HG02852 (cell line): ENCODE measurements at regions not wholly inside any gene's neighbourhood (a gene's known extent, or its start where the extent isn't known, plus 50 kb on each side); places are given as distances from the start of the nearest gene placed in this dataset.
"Not testable (repeated sequence)": the region's sequence is repeated elsewhere in the genome, so short reads cannot be mapped to it uniquely, and the experiment has no call there.

Source experiments
- ATAC-seq: cut with Tn5 transposase; IDR thresholded peaks from one replicate; pipeline ENCODE4 v1.9.1; 2021; ENCODE audit warnings: mild to moderate bottlenecking, moderate library complexity; ENCODE audit not compliant: unreplicated experiment

- ATAC-seq: not testable (repeated sequence)
These were observed 61.3 kb downstream of the SYF2 start for GRCh38 chr1:25171013-25171412.

GRCh38 chr1:25170439-25170838 is 61.9 kb downstream of the SYF2 start:
- ATAC-seq: no peak

GRCh38 chr1:25169610-25170009 is 62.7 kb downstream of the SYF2 start:
- no peak for ATAC-seq

GRCh38 chr1:25169168-25169567 is 63.1 kb downstream of the SYF2 start:
- no peak for ATAC-seq

GRCh38 chr1:25168193-25169071 is 63.9 kb downstream of the SYF2 start:
- no peak for ATAC-seq

GRCh38 chr1:25167269-25168192 is 64.8 kb downstream of the SYF2 start:
- ATAC-seq: no peak

GRCh38 chr1:25166847-25167246 is 65.5 kb downstream of the SYF2 start:
- ATAC-seq: no peak

GRCh38 chr1:25163986-25164385 is 68.3 kb downstream of the SYF2 start:
- ATAC-seq: no peak

GRCh38 chr1:25161981-25162380 is 70.3 kb downstream of the SYF2 start:
- no peak for ATAC-seq

GRCh38 chr1:25157846-25158245 is 74.5 kb downstream of the SYF2 start:
- ATAC-seq: no peak

- ATAC-seq: no peak
These were observed 81.3 kb downstream of the SYF2 start for GRCh38 chr1:25150985-25151495.

- ATAC-seq: no peak
These were observed 83.5 kb downstream of the SYF2 start for GRCh38 chr1:25148673-25149300.

GRCh38 chr1:25146451-25146855 is 85.8 kb downstream of the SYF2 start:
- no peak for ATAC-seq

- ATAC-seq: no peak
These were observed 86.4 kb downstream of the SYF2 start for GRCh38 chr1:25145775-25146393.

GRCh38 chr1:25140073-25140797 is 92.1 kb downstream of the SYF2 start:
- peak; percentile 87 for ATAC-seq

- no peak for ATAC-seq
These were observed 94.5 kb downstream of the SYF2 start for GRCh38 chr1:25137521-25138395.

- ATAC-seq: no peak
These were observed 95.2 kb downstream of the SYF2 start for GRCh38 chr1:25137106-25137505.

GRCh38 chr1:25135909-25136308 is 96.4 kb downstream of the SYF2 start:
- no peak for ATAC-seq
